Endodermal cell (in vitro differentiated cells): ENCODE measurements at regions not wholly inside any gene's neighbourhood (a gene's known extent, or its start where the extent isn't known, plus 50 kb on each side); places are given as distances from the start of the nearest gene placed in this dataset.

ENCODE experiments used
- DNase-seq: peaks from one replicate; pipeline ENCODE4 v3.0.0-alpha.2; 2017
- H3K27ac ChIP-seq: 2 replicates; pipeline ENCODE4 v1.5.1; 2013; ENCODE audit warnings: mild to moderate bottlenecking, low read depth, low read length, moderate library complexity
- H3K27me3 ChIP-seq: 2 replicates; pipeline ENCODE4 v1.6.1; 2013; ENCODE audit warnings: mild to moderate bottlenecking, low read length, moderate library complexity; ENCODE audit not compliant: insufficient read depth, control insufficient read depth, poor library complexity, severe bottlenecking
- H3K36me3 ChIP-seq: 2 replicates; pipeline ENCODE4 v1.7.0; 2013; ENCODE audit warnings: mild to moderate bottlenecking, low read length, moderate library complexity; ENCODE audit not compliant: control insufficient read depth, insufficient read depth
- H3K4me1 ChIP-seq: one replicate; pipeline ENCODE4 v1.7.0; 2013; ENCODE audit warnings: low read length; ENCODE audit not compliant: control insufficient read depth, insufficient read depth
- H3K4me3 ChIP-seq: 2 replicates; pipeline ENCODE4 v1.5.1; 2013; ENCODE audit warnings: mild to moderate bottlenecking, low read length, moderate library complexity
- H3K9ac ChIP-seq: 2 replicates; pipeline ENCODE4 v1.6.1; 2013; ENCODE audit warnings: mild to moderate bottlenecking, low read length, moderate library complexity; ENCODE audit not compliant: poor library complexity, severe bottlenecking; ENCODE audit errors: extremely low read depth
- H3K9me3 ChIP-seq: 2 replicates; pipeline ENCODE4 v1.6.1; 2013; ENCODE audit warnings: mild to moderate bottlenecking, low read length, moderate library complexity; ENCODE audit not compliant: control insufficient read depth
- H3K27ac Mint-ChIP-seq: 2 replicates; pipeline ENCODE4 v1.8.0; 2020; ENCODE audit warnings: mixed read lengths
- H3K27me3 Mint-ChIP-seq: 2 replicates; pipeline ENCODE4 v1.8.0; 2021; ENCODE audit warnings: mild to moderate bottlenecking, mixed read lengths; ENCODE audit not compliant: insufficient read depth
- H3K36me3 Mint-ChIP-seq: 2 replicates; pipeline ENCODE4 v1.8.0; 2020; ENCODE audit warnings: low read depth, mixed read lengths
- H3K4me1 Mint-ChIP-seq: 2 replicates; pipeline ENCODE4 v1.8.0; 2020; ENCODE audit warnings: mixed read lengths
- H3K4me3 Mint-ChIP-seq: 2 replicates; pipeline ENCODE4 v1.8.0; 2020; ENCODE audit warnings: mild to moderate bottlenecking, moderate library complexity, mixed read lengths
- H3K9me3 Mint-ChIP-seq: 2 replicates; pipeline ENCODE4 v1.8.0; 2020; ENCODE audit warnings: mild to moderate bottlenecking, mixed read lengths
- WGBS, 2 experiments: methylation state at CpG; one replicate each; pipeline versions ENCODE4 v1.1.5 to v1.1.7; 2013; ENCODE audit warnings: missing lambda C conversion rate in 2 of 2, mixed read lengths in 1 of 2; ENCODE audit not compliant: insufficient coverage in 1 of 2, insufficient read length in 1 of 2; 5-methylcytosine and 5-hydroxymethylcytosine counted together
- TF ChIP-seq, protein P1 (sequence below): fragments of 200-600 bp; sonication (generic); conservative IDR thresholded peaks from 2 replicates; pipeline ENCODE4 v1.5.0; 2021; ENCODE audit warnings: antibody characterized with exemption, mild to moderate bottlenecking

- Mint-ChIP-seq H3K9me3 (no peaks in the 10 kb centered on the region), H3K36me3 (no peaks in the 10 kb centered on the region), H3K4me1 (peaks cover 3% of the 10 kb centered on the region), H3K27me3 (no peaks in the 10 kb centered on the region), H3K4me3 (no peak overlapping the region), H3K27ac (no peak overlapping the region)
- TF ChIP-seq, protein P1, sequence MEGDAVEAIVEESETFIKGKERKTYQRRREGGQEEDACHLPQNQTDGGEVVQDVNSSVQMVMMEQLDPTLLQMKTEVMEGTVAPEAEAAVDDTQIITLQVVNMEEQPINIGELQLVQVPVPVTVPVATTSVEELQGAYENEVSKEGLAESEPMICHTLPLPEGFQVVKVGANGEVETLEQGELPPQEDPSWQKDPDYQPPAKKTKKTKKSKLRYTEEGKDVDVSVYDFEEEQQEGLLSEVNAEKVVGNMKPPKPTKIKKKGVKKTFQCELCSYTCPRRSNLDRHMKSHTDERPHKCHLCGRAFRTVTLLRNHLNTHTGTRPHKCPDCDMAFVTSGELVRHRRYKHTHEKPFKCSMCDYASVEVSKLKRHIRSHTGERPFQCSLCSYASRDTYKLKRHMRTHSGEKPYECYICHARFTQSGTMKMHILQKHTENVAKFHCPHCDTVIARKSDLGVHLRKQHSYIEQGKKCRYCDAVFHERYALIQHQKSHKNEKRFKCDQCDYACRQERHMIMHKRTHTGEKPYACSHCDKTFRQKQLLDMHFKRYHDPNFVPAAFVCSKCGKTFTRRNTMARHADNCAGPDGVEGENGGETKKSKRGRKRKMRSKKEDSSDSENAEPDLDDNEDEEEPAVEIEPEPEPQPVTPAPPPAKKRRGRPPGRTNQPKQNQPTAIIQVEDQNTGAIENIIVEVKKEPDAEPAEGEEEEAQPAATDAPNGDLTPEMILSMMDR = no peak
- H3K9ac ChIP-seq = no peak overlapping the region
- no peaks in the 10 kb centered on the region for H3K36me3 ChIP-seq
- 60 to 79% methylated on average over 1 to 2 of the region's 2 CpGs for WGBS, 2 experiments
- H3K9me3 ChIP-seq = no peaks in the 10 kb centered on the region
- no peak for DNase-seq
- no peaks in the 10 kb centered on the region for H3K27me3 ChIP-seq
- no peak overlapping the region for H3K4me3 ChIP-seq
- no peaks in the 10 kb centered on the region for H3K4me1 ChIP-seq
- H3K27ac ChIP-seq = no peak overlapping the region
Measured at GRCh38 chr3:34183114-34183513, 384.7 kb downstream of the PDCD6IP start.

DNA sequence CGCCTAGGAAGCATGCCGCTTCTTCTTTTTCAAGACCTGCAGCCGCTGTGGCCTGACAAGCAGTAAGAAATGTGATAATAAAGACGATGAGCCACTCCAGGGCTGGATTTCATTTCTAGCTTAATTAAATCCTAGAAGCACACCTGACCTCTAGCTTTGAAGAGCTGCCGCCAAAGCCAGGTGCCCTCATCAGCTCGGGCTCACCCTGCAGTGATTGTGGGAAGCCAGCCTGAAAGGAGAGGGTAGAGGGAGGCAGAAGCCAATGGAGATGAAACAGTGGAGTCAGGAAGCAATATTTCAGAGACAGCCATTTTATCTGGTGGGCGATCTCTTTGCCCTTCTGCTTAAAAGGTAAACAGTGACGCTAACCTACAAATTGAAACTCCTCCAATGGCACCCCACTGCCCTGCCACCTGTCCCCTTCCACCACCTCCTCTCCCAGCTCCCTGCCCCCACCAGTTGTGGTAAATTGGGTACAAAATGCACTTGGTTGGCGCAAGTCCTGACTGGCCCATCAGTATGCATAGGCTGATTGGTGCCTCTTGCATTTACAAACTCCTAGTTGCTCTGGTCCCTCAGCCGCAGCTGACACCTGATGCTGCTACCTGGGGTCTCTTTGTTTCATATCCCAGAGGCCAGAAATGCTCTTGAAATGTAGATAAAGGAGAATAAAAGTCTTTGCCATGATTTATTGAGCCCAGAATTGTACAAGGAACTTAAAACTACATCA, 385.3 kb downstream of the PDCD6IP start:
- no peak overlapping the region for H3K4me3 ChIP-seq
- H3K36me3 ChIP-seq = no peaks in the 10 kb centered on the region
- no peaks in the 10 kb centered on the region for H3K27me3 Mint-ChIP-seq
- no peaks in the 10 kb centered on the region for H3K4me1 ChIP-seq
- H3K36me3 Mint-ChIP-seq = no peaks in the 10 kb centered on the region
- no peak overlapping the region for H3K4me3 Mint-ChIP-seq
- no peaks in the 10 kb centered on the region for H3K27me3 ChIP-seq
- H3K9me3 ChIP-seq = no peaks in the 10 kb centered on the region
- H3K9ac ChIP-seq = no peak overlapping the region
- peaks cover 3% of the 10 kb centered on the region for H3K4me1 Mint-ChIP-seq
- no peak overlapping the region for H3K27ac ChIP-seq
- DNase-seq = no peak
- TF ChIP-seq, protein P1 = no peak
- H3K27ac Mint-ChIP-seq = no peak overlapping the region
- H3K9me3 Mint-ChIP-seq = no peaks in the 10 kb centered on the region
- 91 to 96% methylated on average over 5 to 10 of the region's 10 CpGs for WGBS, 2 experiments

DNA sequence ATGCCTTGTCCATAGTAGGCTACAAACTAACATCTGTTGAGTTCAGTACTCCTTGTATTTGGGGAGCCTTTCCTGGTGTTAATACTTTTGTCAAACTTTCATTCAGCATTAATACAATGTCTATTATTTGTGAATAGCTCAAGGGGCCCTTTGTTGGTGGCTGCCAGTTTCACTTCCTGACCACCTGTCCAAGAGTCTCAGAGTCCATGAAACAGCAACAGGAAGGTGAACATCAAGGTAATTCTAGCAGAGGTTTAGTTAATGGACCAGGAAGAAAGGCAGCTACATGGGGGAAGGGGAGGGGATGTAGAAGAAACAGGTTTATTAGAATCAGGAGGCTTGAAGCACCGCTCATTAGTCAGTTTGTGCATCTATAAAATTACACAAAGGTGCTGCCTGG, 386.9 kb downstream of the PDCD6IP start:
- Histone ChIP-seq H3K4me1 (no peaks in the 10 kb centered on the region), H3K9me3 (no peaks in the 10 kb centered on the region), H3K36me3 (no peaks in the 10 kb centered on the region), H3K4me3 (no peak overlapping the region), H3K27ac (no peak overlapping the region), H3K9ac (no peak overlapping the region), H3K27me3 (no peaks in the 10 kb centered on the region)
- no peak for DNase-seq
- H3K4me1 Mint-ChIP-seq = peaks cover 3% of the 10 kb centered on the region
- H3K4me3 Mint-ChIP-seq = no peak overlapping the region
- H3K9me3 Mint-ChIP-seq = no peaks in the 10 kb centered on the region
- no peaks in the 10 kb centered on the region for H3K27me3 Mint-ChIP-seq
- TF ChIP-seq, protein P1 = no peak
- 95 to 100% methylated on average over 1 of the region's 1 CpG for WGBS, 2 experiments
- no peaks in the 10 kb centered on the region for H3K36me3 Mint-ChIP-seq
- no peak overlapping the region for H3K27ac Mint-ChIP-seq
